BE2C (cell line): ENCODE measurements at regions not wholly inside any gene's neighbourhood (a gene's known extent, or its start where the extent isn't known, plus 50 kb on each side); places are given as distances from the start of the nearest gene placed in this dataset.

ENCODE experiments used
- DNase-seq: peaks from one replicate; pipeline ENCODE4 v3.0.0-alpha.2; 2020
- H3K27me3 ChIP-seq: fragments of 250-450 bp; sonication (Bioruptor Pico); 2 replicates; pipeline ENCODE4 v1.5.1; 2020; ENCODE audit warnings: mild to moderate bottlenecking
- H3K36me3 ChIP-seq: fragments of 250-450 bp; sonication (Bioruptor Pico); 2 replicates; pipeline ENCODE4 v1.5.1; 2020; ENCODE audit warnings: mild to moderate bottlenecking
- H3K4me1 ChIP-seq: fragments of 250-450 bp; sonication (Bioruptor Pico); 2 replicates; pipeline ENCODE4 v1.5.1; 2020
- H3K4me3 ChIP-seq: 2 replicates; pipeline ENCODE4 v1.5.1; 2011; ENCODE audit warnings: low read depth, low read length
- H3K9me3 ChIP-seq: fragments of 250-450 bp; sonication (Bioruptor Pico); 2 replicates; pipeline ENCODE4 v1.5.1; 2020
- CTCF ChIP-seq: IDR thresholded peaks from 2 replicates; pipeline ENCODE4 v1.5.1; 2012; ENCODE audit warnings: mild to moderate bottlenecking, low read depth, low read length

GRCh38 chr1:219773775-219774174 is 154.6 kb downstream of the SLC30A10 start:
- Histone ChIP-seq H3K4me3 (no peak overlapping the region), H3K36me3 (no peaks in the 10 kb centered on the region), H3K27me3 (no peaks in the 10 kb centered on the region), H3K4me1 (peaks cover 10% of the 10 kb centered on the region), H3K9me3 (no peaks in the 10 kb centered on the region; the same call in 1 of the 2 replicates)
- TF ChIP-seq CTCF = no peak
- no peak for DNase-seq

- TF ChIP-seq CTCF = no peak
Measured at GRCh38 chr1:219773110-219773509, 155.2 kb downstream of the SLC30A10 start.

GRCh38 chr1:219772265-219773036 is 155.9 kb downstream of the SLC30A10 start:
- H3K4me1 ChIP-seq = peaks cover 10% of the 10 kb centered on the region

More at GRCh38 chr1:219773110-219773509, 155.2 kb downstream of the SLC30A10 start:
- H3K9me3 ChIP-seq = no peaks in the 10 kb centered on the region; the same call in 1 of the 2 replicates
- H3K27me3 ChIP-seq = no peaks in the 10 kb centered on the region
- H3K36me3 ChIP-seq = no peaks in the 10 kb centered on the region
- no peak for DNase-seq
- no peak overlapping the region for H3K4me3 ChIP-seq
- H3K4me1 ChIP-seq = peaks cover 10% of the 10 kb centered on the region

GRCh38 chr1:219771080-219771479 is 157.3 kb downstream of the SLC30A10 start:
- no peak for DNase-seq
- Histone ChIP-seq H3K4me3 (no peak overlapping the region), H3K27me3 (no peaks in the 10 kb centered on the region)

More at GRCh38 chr1:219772265-219773036, 155.9 kb downstream of the SLC30A10 start:
- Histone ChIP-seq H3K36me3 (no peaks in the 10 kb centered on the region), H3K4me3 (no peak overlapping the region), H3K9me3 (no peaks in the 10 kb centered on the region; the same call in 1 of the 2 replicates), H3K27me3 (no peaks in the 10 kb centered on the region)
- no peak for TF ChIP-seq CTCF
- DNase-seq = no peak

GRCh38 chr1:219763321-219763720 is 150.4 kb upstream of the ZC3H11B start:
- no peaks in the 10 kb centered on the region for H3K36me3 ChIP-seq
- H3K9me3 ChIP-seq = no peaks in the 10 kb centered on the region
- H3K4me3 ChIP-seq = no peak overlapping the region
- H3K4me1 ChIP-seq = peaks cover 3% of the 10 kb centered on the region
- no peak for DNase-seq
- TF ChIP-seq CTCF = no peak
- no peaks in the 10 kb centered on the region for H3K27me3 ChIP-seq

More at GRCh38 chr1:219771080-219771479, 157.3 kb downstream of the SLC30A10 start:
- Histone ChIP-seq H3K36me3 (no peaks in the 10 kb centered on the region), H3K9me3 (no peaks in the 10 kb centered on the region; the same call in 1 of the 2 replicates), H3K4me1 (peaks cover 10% of the 10 kb centered on the region)
- no peak for TF ChIP-seq CTCF

- DNase-seq = no peak
- Histone ChIP-seq H3K4me3 (no peak overlapping the region), H3K9me3 (no peaks in the 10 kb centered on the region), H3K36me3 (no peaks in the 10 kb centered on the region), H3K4me1 (peaks cover 15% of the 10 kb centered on the region), H3K27me3 (no peaks in the 10 kb centered on the region)
- no peak for TF ChIP-seq CTCF
Measured at GRCh38 chr1:219761208-219761860, 148.4 kb upstream of the ZC3H11B start.
